TTC549 (cell line): ENCODE measurements at regions not wholly inside any gene's neighbourhood (a gene's known extent, or its start where the extent isn't known, plus 50 kb on each side); places are given as distances from the start of the nearest gene placed in this dataset.
A peak's percentile ranks its signal among the peaks of the same experiment; 100 is the strongest.

Experiments used
- FAIRE-seq: peaks from 2 replicates; lab custom pipeline; 2012; peaks lifted over from hg19 to GRCh38; lab: Jason Lieb, UNC

DNA sequence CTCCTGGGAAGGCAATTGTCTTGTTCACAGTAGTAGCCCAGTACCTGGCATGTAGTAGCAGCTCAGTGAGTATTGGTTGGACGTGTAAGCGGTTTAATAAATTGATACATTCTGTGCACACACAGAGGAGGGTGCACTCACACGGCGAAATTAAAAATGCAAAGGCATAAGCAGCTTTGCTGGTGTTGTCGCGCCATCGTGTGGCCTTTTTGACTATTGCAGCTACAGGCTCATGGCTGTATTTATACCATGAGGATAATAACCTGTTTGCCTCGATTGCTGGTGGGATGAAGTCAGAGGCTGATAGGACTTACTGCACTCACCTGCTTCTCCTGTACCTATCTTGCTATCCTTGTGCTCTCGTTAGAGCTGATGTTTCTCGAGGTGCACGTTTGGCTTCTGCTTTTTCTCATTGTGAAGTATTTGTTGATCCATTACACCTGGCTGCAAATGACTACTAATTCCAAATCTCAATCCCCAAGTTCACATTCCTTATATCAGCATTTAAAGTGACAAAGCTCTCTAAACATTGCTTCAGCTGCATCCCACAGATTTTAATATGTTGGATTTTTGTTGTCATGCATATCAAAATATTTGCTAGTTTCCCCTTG is 61.5 kb downstream of the TBXT start:
- FAIRE-seq, result no peak

DNA sequence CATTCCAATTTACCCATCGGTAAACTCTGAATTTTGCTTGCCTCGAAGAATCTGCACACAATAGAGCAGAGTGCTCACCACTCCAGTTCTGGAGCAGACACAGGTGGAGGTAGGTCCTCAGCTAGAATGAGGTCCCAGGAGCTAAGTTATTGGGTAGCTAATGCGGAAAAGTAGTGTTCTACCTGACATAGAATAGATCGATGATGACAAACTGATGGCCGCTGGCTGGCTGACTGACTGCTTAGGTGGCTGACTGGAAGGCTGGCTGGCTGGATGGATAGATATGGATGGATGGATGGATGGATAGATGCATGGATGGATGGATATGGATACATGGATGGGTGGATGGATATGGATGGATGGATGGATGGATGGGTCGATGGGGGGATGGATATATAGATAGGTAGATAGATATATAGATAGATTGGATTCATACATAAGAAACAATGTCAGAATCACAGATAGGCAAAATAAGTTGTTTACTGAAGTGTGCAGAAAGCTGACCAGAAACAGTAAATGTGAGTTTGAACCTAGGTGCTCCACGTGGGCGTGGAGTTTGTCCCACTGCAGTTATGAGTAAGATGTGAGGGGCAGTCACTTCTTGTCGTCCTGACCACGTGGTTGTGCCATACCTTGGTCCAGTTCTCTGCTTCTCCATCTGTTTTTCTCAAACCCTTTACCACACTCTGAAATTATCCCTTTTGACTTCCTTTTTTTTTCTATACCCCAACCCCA is 62.1 kb downstream of the TBXT start:
- no peak for FAIRE-seq

DNA sequence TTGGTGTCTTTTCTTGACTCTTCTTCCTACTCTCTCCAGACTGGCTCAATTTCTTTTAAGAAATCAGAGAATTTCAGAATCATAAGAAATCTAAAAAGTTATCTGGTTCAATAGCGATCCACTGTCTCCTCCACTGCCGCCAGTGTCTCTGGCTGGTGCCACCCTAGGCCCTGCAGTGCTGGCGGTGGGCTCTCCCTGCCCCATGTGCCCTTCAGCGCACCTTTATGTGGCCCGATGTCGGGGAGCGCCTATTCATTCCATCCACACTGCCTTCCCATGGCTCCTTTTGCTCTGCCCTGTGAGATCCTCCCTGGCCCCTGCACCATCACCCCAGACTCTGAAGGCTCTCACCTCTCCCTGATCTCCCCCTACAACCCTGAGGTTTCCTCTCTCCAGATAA is 62.8 kb downstream of the TBXT start:
- FAIRE-seq, result no peak

DNA sequence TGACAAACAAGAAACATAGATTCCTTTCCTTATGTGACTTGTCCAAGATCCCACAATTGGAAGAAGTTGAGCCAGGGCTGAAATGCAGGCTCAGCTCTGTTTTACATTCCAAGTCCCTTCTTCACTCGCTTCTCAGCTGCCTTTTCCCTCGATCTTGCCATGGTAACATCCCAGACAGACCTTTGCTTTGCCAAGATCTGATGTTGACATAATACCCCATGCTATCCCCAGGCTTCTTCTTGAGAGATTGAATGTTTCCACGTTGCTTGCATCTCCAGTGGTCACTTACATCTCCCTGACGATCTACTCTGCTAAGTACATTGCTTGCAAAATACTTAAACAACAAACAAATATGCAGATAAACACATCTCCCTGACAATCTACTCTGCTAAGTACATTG is 63.5 kb downstream of the TBXT start:
- FAIRE-seq, result no peak

DNA sequence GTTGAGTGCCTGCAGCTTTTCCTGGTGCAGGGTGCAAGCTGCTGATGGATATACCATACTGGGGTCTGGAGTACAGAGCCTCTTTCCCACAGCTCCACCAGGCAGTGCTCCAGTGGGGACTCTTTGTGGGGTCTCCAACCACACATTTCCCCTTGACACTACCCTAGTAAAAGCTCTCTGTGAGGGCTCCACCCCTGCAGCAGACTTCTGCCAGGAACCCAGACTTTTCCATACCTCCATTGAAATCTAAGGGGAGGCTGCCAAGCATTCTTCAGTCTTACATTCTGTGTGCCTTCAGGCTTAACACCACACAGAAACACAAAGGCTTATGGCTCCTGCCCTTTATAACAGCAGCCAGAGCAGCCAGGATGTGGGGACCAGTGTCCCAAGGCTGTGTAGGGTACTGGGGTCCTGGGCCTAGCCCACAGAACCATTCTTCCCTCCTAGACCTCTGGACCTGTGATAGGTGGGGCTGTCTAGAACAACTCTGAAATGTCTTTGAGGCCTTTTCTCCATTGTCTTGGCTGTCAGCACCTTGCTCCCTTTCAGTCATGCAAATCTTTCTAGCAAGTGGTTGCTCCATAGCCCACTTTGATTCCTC is 65.7 kb downstream of the TBXT start:
- no peak for FAIRE-seq

DNA sequence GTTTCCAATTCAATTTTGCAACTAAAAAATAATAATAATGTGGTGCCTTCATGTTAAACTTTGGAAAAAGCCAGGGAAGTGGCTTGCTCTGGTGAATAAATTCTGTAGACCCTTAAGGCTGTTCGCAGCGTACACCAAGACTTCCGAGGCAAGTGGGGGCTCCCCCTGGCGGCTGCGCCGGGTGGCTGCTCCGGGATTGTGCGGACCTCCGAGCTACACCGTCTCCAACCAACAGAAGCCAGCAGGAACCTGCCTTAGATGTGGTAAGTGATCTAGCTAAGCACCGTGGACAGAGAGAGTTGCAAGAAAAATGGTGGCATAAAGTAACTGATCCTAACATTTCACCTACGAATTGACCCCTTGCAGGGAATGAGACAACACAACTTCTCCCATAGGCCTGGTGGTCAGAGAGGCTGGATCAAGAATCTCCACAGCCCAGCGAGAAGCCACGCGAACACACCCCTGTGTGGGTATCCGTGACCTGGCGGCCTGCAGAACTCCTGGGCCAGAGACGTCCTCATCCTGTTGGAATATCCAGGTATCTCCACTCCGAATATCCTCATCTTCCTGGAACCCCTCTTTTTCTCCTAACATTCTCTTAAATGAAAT is 69.6 kb downstream of the TBXT start:
- FAIRE-seq, result no peak

DNA sequence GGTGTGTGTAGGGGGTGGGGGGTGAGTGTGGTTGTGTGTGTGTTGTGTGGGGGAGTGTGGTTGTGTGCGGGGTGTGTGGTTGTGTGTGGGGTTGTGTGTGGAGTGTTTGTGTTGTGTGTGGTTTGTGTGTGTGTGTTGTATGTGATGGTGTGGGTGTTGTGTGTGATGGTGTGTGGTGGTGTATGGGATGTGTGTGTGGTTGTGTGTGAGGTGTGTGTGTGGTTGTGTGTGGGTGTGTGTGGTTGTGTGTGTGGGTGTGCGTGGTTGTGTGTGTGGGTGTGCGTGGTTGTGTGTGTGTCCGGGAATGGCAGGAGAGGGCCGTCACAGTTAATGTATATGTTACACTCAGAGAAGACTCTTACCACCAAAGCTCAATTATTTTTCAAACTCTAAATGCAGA is 79.8 kb downstream of the TBXT start:
- FAIRE-seq, result no peak

DNA sequence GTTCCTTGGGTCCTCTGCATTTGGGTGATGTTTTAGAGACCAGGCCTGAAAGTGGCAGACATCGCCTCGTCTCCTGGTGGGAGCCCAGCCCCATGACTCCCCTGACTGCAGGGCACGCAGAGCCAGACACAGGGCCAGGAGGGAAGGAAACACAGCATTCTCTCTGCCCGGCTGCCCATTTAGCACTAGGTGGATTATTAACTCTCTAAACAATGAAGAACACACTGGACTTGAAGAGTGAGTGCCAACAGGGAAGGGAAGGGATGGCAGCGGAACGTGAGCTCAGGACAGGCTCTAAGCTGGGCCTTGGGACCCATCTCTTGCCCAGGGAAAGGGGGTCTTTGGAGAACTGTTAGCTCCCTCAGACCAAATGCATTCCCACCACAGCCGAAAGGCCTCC is 80.4 kb downstream of the TBXT start:
- no peak for FAIRE-seq

DNA sequence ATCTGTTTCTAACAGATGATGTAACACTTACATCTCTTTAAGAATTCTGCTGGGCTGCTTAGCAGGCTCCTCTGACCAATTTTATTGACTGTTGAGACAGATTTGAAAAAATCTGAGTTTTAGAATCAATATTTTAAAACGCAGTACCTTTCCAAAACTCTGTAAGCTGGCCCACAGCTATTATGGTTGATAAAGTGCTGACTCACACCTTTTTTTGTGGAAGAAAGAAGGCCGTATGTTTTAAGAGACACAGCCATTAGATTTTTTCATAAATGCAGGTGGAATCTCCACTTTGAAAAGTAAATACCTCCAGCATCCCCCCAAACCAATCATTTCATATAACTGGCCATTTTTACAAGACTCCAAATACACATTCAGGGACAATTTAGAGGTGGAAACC is 82.2 kb downstream of the TBXT start:
- no peak for FAIRE-seq

DNA sequence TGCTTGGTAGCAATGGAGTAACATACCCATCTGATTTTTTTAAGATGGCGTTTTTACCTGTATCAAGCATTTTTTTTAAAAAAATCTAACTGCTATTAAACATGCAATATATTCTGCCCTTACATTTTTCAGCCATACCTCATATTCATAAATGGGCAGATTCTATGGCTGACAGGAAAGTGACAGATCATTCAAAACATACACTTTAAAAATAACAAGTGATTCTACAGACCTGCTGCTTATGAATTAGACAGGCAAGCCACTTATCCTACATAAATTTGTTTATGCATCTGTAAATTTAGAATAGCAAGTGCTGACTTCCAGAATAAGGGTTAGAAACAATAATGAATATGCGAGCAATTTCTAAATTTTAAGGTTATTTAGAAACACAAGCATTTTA is 82.7 kb downstream of the TBXT start:
- no peak for FAIRE-seq

DNA sequence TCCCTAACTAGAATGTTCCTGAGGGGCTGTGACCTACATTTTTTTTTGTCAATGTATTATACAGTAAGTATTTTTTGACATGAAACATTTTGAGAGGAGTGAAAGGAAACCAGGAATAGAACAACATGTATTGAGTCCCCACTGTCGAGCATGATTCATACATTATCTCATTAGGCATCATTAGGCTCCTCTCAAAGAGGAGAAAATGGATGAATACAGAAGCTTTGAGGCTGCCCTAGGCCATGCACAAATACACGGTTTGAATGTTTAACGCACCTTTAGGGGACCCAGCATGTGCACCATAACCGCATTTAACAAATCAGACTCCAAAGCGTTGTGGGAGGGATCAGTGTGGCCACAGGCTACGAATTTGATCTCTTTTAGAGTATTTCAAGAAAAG is 87.8 kb downstream of the TBXT start:
- FAIRE-seq, result no peak

DNA sequence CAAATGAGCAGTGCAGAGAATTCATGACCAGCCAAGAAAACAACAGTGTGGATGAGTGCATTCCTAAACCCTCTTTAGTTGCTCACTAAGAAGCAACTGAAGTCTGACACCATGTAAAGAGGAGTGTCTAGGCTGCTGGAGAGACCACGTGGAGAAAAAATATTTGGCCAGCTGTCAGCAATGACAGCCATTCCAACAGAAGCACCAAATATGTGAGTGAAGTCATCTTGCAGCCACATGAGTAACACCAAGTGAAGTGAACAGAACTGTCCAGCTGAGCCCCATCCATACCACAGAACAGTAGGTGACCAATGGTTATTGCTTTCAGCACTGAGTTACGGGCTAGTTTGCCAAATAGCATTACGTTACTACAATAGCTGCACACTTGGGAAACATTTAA is 89.4 kb downstream of the TBXT start:
- FAIRE-seq, result no peak

DNA sequence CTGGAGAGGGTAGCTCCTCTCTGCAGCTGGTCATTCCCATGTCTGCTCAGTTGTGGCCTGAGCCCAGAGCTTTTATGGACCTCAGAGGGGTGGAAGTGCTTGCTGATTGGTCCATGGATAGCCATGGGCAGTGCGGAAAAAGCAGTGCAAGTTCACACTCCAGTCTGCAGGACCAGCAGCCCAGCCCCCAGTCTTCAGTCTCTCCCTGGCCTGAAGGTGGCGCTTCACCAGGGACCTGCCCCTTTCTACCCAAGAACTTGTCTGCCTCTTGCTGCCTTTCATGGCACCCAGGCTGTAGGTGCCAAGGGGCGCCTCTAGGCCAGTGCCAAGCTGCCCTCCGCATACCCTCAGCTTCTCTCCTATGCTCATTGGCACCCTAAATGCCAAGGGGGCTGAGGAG is 91.0 kb downstream of the TBXT start:
- no peak for FAIRE-seq

DNA sequence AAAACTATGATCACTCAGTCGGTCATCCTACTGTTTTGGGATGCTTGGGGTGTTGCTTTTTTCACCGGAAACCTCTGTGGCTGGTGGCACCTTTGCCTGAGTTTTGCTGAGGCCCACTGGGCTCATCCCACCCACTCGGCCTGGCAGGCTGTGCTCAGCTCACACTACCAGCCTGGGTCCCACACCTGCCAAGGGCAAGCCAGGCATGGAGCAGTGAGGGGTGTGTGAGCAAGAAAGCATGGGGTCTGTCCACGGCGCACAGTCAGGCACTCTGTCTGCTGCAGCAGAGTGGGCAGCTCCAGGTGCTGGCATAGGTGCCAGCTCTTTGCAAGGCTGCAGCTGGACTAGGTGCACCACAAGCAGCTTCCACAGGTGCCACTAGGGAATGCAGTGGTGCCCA is 91.7 kb downstream of the TBXT start:
- no peak for FAIRE-seq

DNA sequence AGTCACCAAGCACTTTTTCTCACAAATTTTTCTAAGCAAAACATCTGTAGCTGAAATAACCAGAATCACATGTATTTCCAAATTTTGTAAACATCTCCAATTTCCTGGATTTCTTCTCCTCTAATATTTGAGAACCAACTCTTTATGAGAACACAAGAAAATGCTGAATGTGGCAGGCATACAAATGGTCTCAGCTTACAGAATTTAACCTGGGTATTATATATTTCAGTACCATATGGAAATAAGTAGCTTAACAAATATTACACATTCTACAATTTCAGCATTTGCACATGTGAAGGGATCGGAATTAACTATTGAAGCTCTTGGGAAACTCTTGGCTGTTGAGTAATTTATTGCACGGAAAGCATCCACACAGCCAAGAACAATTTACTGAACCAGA is 92.5 kb downstream of the TBXT start:
- FAIRE-seq, result no peak

DNA sequence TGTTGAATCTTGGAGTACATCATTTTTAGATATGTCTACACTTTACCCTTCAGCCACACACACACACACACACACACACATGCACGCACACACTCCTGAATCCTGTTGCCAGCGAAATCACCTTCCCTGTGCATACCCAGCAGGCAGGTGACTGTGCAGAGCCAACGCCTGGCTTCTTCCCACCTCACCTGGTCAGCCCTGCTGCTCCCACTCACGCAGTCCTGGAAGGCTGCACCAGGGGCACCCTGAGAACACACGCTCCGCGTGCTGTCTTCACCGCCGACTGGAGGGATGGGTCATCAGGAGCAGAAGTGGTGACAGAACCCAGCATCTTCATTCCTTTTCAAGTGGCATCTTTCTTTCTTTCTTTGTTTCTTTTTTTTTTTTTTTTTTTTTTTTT is 94.6 kb downstream of the TBXT start:
- FAIRE-seq, result no peak

DNA sequence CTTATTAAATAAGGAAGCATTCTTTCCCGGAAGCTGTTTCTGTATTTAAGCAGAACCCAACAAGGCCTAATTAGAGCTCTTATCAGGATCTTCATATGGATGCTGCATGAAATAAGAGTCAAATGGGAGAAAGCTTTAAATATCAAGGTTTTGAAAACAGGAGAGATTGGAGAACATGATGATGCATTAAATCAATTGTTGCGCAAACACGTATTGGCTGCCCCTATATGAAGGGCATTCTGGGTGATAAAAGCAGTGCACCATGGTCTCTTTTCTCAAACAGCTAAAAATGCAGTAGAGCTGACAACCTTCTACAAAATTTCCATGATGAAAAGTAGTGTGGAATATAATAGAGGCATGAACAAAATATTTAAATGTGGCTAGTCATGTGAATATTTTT is 98.9 kb downstream of the TBXT start:
- no peak for FAIRE-seq

DNA sequence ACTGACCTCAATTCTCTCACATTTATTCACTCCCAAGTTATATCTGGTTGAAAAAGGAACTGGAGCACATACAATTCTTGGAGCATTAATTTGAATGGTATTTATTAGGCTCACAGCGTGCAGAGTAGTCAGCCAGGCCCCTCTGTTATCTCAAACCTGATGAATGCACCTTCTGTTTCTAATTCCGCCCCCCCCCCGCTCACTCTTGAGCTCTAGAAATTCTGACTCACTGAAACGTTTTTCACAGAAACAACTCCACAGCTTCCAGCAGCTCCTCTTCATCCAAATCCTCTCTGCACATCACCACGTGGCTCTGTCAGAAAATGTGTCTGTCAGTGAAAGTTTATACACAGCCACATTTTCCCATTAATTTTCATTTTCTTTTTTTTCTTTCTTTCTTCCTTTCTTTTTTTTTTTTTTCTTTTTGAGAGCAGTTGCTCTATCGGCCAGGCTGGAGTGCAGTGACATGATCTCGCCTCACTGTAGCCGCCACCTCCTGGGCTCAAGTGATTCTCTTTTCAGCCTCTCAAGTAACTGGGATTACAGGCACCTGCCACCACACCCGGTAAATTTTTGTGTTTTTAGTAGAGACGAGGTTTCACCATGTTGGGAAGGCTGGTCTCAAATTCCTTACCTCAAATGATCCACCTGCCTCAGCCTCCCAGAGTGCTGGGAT is 109.4 kb downstream of the TBXT start:
- FAIRE-seq, result no peak

DNA sequence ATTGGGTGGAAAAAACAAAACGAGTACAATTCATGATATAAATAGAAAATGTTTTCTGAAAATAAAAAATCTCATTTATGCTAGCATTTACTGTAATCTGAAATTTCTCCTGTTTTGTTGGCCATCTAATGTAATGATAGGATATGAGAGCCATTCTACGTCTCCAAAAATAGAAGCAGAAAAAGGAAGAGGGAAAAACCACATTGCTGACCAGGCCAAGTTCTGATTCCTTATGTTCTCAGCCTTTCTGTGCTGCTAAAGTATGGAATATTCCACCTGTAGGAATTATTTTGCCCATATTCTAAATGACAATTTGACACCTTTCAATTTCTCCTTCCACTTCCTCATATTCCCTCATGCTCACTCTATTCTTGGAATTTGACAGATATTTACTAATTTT is 110.2 kb downstream of the TBXT start:
- FAIRE-seq, result no peak

DNA sequence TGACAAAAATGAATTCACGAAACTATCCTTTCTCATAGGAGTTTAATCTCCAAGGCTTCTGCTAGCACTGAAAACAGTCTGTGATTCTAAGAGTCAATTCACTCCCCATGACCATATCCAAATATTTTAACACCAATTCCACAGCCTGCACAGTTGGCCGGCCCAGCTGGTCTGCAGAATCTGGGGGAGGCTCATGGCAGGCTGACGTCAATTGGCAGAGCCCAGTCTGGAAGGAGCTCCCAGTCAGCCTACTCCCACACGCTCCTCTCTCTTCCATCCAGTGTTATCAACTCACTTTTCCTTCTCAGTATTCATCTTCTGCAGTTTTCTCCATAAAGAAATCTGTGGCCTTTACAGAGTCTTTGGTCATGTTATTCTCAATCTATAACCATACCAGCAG is 111.0 kb downstream of the TBXT start:
- no peak for FAIRE-seq

DNA sequence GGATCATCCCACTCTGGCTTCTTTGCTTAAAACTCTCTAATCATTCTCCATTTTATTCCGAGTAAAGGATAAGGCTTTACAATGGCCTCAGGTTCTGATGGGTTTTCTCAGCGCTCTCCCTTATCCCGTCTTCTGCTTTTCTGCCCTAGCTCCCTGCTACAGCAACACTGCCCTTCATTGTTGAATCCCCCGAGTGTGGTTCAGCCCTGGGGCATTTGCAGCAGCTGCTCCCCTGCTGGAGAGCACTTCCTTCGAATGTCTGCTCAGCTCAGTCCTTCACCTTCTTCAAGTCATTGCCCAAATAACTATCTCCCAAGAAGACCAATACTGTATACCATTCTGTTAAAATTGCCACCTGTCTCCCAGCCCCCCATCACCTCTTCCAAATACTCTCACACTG is 111.8 kb downstream of the TBXT start:
- no peak for FAIRE-seq

DNA sequence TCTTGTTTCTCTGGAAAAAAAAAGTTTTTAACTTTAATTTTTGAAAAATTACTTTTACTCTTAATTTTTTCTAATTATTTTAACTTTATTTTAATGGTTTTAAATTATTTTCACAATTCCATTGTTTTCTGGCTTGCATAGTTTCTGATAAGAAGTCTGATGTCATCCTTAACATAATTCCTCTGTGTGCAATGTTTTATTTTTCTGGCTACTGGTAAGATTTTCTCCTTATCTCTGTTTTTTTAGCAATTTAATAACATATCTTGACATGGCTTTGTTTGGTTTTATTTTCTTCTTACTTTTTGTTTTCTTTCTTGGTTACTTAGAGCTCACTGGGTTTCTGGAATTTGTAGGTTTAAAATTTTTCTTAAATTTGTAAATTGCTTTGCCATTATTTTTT is 114.8 kb downstream of the TBXT start:
- FAIRE-seq, result peak; percentile 65

DNA sequence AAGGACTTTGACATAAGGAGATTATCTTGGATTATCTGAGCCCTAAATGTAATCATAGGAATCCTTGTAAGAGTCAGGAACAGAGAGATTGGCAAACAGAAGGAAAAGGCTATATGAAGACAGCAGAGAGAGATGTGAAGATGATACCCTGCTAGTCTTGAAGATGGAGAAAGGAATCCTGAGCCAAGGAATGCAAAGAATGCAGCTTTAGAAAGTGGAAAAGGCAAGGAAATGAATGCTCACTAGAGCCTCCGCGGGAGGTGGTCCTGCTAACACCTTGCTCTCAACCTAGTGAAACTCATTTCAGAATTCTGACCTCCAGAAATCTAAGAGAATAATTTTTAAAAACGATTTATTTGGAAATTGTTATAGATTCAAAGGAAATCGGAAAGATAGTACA is 117.1 kb downstream of the TBXT start:
- FAIRE-seq, result no peak
